ENCODE measurements at regions not wholly inside any gene's neighbourhood (a gene's known extent, or its start where the extent isn't known, plus 50 kb on each side); places are given as distances from the start of the nearest gene placed in this dataset.
"Not testable (repeated sequence)": the region's sequence is repeated elsewhere in the genome, so short reads cannot be mapped to it uniquely, and the experiment has no call there.

- DNase-seq: no peak
These were observed 153.4 kb upstream of the SALL4 start for GRCh38 chr20:51955756-51956155.

GRCh38 chr20:51953731-51954340 lies 151.5 kb upstream of the SALL4 start:
- no peak for DNase-seq

- no peak for DNase-seq
These were observed 148.6 kb upstream of the SALL4 start for GRCh38 chr20:51950926-51951325.

- no peak for DNase-seq
These were observed 144.3 kb upstream of the SALL4 start for GRCh38 chr20:51946586-51946985.

DNA sequence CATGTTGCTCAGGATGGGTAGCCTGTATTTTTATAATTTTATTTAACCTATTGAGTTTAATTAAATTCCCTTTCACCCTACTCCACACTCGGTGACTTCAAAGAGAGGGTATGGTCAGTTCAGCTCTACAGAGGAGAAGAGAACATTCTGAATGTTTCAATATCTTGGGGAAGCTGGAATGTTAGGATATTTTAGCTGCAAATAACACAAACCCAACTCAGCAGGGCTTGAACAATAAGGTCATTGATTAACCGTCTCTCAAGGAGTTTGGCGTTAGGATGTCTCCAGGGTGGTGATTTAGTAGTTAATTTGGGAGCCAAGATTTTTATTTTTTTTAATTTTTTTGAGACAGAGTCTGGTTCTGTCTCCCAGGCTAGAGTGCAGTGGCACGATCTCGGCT lies 143.6 kb upstream of the SALL4 start:
- no peak for DNase-seq

DNA sequence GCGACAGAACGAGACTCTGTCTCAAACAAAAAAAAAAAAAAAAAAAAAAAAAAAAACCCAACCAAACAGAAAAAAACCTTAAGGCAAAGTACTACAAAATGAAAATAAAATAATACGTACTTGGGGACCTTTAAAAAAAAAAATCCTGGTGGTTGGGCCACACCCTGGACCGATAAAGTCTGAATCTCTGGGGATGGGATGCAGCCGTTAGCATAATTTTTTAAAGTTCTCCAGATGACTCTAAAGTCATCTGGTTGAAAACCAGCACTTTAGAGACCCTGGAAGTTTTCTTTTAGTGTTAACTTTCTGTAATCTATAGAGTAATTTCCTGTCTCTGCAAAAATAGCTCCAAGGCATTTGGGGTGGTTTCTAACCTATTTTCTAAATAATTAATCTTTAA lies 142.9 kb upstream of the SALL4 start:
- no peak for DNase-seq

DNA sequence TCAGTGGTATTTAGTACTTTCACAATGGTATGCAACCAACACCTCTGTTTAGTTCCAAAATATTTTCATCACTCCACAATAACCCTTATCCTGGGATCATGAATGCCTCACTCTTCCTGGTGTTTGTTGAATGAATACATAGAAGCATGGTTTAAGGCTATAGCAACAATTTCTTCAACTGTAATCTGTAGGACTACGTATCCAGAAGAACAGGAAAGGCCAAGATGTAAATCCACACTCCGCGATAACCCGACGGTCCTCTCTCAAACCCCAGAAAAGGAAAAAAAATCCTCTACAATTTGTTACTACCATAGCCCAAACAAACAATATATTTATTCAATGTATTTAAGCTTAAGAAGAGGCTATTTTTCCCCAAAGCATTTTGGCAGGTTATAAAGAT lies 141.4 kb upstream of the SALL4 start:
- no peak for DNase-seq

DNA sequence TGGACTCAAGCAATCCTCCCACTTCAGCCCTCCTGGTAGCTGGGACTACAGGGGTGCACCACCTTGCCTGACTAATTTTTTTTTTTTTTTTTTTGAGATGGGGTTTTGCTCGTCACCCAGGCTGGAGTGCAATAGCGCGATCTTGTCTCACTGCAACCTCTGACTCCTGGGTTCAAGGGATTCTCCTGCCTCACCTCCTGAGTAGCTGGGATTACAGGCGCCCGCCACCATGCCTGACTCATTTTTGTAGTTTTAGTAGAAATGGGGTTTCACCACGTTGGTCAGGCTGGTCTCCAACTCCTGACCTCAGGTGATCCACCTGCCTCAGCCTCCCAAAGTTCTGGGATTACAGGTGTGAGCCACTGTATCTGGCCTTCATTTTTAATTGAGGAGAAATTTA lies 141.0 kb upstream of the SALL4 start:
- DNase-seq: not testable (repeated sequence)

GRCh38 chr20:51941503-51941902 lies 139.2 kb upstream of the SALL4 start:
- no peak for DNase-seq

GRCh38 chr20:51939259-51939585 lies 136.9 kb upstream of the SALL4 start:
- DNase-seq: no peak

DNA sequence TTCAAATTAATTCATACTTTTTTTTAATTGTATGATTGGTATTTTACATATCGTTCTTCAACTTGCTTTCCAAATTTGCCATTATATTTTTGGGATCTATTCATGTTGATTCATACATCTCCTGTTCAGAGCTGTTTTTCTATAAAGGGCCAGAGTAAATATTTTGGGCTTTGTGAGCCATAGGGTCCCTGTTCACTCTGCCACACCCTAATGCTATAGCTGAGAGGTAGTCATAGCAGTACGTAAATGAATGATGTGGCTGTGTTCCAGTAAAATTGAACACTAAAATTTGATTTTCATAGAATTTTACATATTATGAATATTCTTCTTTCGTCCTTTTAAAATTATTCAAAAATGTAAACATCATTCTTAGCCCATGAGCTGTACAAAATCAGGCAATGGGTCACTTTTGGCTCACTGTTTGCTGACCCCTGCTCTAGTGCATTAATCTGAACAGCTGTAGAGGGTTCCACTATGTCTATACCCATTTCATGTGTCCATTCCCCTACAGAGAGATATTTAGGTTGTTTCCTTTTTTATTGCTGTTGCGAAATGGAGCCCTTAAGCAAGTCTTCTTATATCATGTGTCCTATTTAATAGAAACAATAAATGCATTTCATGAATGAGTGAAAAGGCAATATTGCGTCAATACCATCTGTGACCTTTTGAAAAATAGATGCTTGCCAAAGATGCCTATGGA lies 136.4 kb upstream of the SALL4 start:
- DNase-seq: no peak

DNA sequence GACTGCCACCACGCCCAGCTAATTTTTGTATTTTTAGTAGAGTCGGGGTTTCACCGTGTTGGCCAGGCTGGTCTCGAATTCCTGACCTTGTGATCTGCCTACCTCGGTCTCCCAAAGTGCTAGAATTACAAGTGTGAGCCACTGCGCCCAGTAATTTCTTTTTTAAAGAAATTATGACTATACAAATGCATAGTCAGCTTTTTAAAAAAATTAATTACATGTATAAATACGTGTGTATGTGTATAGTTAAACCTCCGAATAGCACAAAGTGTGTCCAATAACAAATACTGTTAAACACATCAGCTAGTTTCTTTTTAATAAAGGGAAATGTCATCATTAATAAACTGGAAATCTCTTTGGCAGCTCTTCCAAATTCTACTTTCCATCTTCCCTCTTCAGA lies 135.5 kb upstream of the SALL4 start:
- DNase-seq: no peak

- no peak for DNase-seq
These were observed 134.1 kb upstream of the SALL4 start for GRCh38 chr20:51936377-51936776.

GRCh38 chr20:51935003-51935358 lies 132.7 kb upstream of the SALL4 start:
- no peak for DNase-seq

GRCh38 chr20:51934301-51935002 lies 132.1 kb upstream of the SALL4 start:
- no peak for DNase-seq

GRCh38 chr20:51931371-51931781 lies 129.1 kb upstream of the SALL4 start:
- DNase-seq: no peak

GRCh38 chr20:51930775-51931174 lies 128.5 kb upstream of the SALL4 start:
- DNase-seq: no peak

GRCh38 chr20:51928931-51929330 lies 126.6 kb upstream of the SALL4 start:
- no peak for DNase-seq

GRCh38 chr20:51927970-51928369 lies 125.6 kb upstream of the SALL4 start:
- not testable (repeated sequence) for DNase-seq

GRCh38 chr20:51926670-51927305 lies 124.5 kb upstream of the SALL4 start:
- DNase-seq: no peak

DNA sequence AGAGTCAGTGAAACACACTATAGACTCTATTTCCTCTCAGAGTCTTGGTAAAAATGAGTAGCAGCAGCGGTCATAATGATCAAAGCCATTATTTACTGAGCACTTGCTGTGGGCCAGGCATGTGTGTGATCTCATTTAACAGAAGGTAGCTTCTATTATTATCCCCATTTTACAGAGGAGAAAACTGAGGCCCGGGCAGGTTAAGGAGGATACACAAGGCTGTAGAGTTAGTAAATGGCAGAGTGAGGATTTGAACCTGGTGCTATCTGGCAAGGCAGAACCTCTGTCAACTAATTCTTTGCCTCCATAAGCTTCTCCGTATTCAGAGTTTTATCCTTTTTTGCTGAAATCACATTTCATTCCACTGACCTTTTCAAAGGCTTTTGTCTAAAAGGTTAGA lies 122.2 kb upstream of the SALL4 start:
- no peak for DNase-seq

DNA sequence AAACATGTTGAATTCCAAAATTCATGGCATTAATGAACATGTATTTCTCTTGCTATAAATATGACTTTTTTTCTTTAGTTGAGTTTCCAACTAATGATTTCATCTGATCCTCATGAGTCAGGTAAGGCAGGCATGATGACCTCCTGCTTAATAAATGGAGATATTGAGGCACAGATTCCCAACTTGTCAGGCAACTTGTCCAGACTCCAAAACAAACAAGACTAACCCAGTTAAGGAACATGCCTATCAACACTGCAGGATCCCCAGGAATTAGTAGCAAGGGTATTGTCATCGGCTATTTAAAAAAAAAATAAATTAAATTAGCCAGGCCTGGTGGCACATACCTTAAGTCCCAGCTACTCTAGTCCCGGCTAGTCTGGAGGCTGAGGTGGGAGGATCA lies 121.3 kb upstream of the SALL4 start:
- DNase-seq: no peak

- DNase-seq: not testable (repeated sequence)
These were observed 120.5 kb upstream of the SALL4 start for GRCh38 chr20:51922812-51923211.

DNA sequence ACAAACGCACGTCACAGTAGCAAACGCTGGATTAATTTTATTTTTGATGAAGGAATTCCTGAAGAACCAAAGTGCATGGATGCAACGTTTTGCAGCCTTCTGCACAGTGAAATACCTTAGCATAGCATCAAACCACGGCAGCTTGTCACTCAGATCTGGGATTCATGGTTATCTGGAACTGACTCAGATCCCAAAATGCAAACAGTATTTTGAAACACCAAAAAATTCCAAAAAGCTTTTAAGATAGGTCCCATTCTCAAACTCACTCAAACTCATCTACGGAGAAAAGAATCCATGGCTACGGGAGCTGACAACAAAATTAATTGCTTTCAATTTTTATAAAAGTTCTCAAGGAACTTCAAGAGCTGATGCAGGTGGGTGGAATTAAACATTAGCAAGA lies 116.2 kb upstream of the SALL4 start:
- DNase-seq: no peak
